T47D (cell line): ENCODE measurements at regions not wholly inside any gene's neighbourhood (a gene's known extent, or its start where the extent isn't known, plus 50 kb on each side); places are given as distances from the start of the nearest gene placed in this dataset.

Experiments
- DNase-seq, 2 experiments: peaks; one replicate each; pipeline versions ENCODE4 v3.0.0 to v3.0.0-alpha.2; 2011 to 2012; ENCODE audit warnings: low read depth in 1 of 2, low spot score in 1 of 2
- JUND ChIP-seq: IDR thresholded peaks from 2 replicates; pipeline ENCODE4 v1.6.1; 2012; ENCODE audit warnings: low read depth
- in situ Hi-C: cut with HindIII; loops from 2 replicates; pipeline ENCODE4 v1.10.0; 2016; ENCODE audit warnings: low sequenced_read_pairs, low pct_unique_long_range_greater_than_20kb

GRCh38 chr5:61910771-61911170 is 395.2 kb upstream of the KIF2A start:
- no peak for TF ChIP-seq JUND
- DNase-seq = no peak

DNA sequence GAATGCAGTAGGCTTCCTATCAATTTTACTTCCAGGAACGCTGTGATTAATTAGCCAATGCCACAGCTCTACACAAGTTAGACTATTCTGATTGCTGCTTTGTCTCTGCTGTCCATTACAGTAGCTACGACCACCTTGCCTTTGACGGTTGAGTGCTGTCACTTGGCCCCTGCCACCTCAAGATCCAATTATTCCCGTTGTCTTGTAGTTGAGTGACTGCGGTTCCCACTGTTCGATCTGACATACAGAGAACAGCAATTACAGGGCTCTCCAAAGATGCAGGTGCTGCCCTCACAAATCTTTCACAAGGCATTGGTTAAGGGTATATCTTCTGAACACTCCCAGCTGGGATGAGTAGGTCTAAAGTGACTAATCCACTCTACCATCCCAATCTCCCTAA is 393.4 kb upstream of the KIF2A start:
- no peak for DNase-seq
- TF ChIP-seq JUND = no peak
- in situ Hi-C loops = no loop called here

More at GRCh38 chr5:61910771-61911170, 395.2 kb upstream of the KIF2A start:
- in situ Hi-C loops = no loop called here

- in situ Hi-C loops = no loop called here
- no peak for DNase-seq
- no peak for TF ChIP-seq JUND
Measured at GRCh38 chr5:61915646-61916045, 390.4 kb upstream of the KIF2A start.

DNA sequence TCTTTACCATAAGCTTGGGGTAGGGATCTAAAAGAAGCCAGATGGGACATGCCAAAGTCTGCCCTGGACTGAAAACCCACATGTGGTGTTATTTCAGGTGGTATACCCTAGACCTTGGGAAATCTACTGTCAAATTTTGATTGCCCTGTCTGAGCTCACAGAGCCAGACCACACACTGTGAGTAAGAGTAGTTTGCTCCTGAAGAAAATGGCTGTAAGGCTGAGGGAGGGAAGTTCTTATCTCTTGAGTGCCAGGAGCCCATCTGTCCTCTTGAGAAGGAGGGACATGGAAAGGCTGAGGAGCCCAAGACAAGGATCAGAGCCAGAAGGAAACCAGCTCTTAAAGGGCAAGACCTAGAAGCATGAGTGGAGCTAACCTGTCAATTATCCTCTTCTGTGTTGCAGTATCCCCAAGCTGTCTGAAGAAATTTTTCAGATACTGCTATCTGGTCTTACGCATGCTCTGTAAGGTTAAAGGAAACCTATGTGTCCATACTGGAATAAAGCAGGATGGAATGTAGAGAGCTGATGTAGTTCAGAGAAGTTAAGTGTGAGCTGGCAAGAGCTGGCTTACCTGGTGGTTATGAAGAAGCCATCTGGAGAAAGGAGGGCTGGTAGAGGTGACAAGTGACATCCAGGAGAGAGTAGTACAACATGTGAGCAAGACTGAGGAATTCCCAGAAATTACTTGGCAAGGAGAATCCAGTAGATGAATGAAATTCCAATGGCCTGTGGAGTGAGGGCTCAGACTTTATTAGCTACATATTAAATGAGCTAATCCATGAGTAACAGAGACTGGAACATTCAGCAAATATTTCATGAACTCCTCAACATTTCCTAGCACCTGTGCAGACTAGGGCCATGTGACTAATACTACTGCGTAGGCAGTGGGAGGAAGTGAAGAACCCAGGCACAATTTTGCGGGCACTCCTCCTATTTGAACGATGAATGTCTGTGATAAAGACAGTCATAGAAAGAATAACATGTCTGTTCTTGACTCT is 389.1 kb upstream of the KIF2A start:
- in situ Hi-C loops = no loop called here
- no peak for TF ChIP-seq JUND
- DNase-seq = no peak

- no peak for TF ChIP-seq JUND
- DNase-seq = no peak
- in situ Hi-C loops = no loop called here
Measured at GRCh38 chr5:61918611-61919010, 387.4 kb upstream of the KIF2A start.

GRCh38 chr5:61919920-61920319 is 386.1 kb upstream of the KIF2A start:
- DNase-seq = peak in 1 of 2 experiments; percentile 38
- in situ Hi-C loops = no loop called here
- no peak for TF ChIP-seq JUND

- TF ChIP-seq JUND = no peak
- no peak for DNase-seq
- in situ Hi-C loops = no loop called here
Measured at GRCh38 chr5:61924251-61924650, 381.8 kb upstream of the KIF2A start.

- no peak for DNase-seq
- TF ChIP-seq JUND = no peak
- in situ Hi-C loops = no loop called here
Measured at GRCh38 chr5:61926911-61927310, 379.1 kb upstream of the KIF2A start.

- DNase-seq = no peak
- TF ChIP-seq JUND = no peak
- in situ Hi-C loops = no loop called here
Measured at GRCh38 chr5:61931236-61931635, 374.8 kb upstream of the KIF2A start.

- no peak for TF ChIP-seq JUND
- in situ Hi-C loops = no loop called here
- DNase-seq = peak; percentile 54 to 84
Measured at GRCh38 chr5:61933787-61934626, 372.0 kb upstream of the KIF2A start.

GRCh38 chr5:61941637-61942036 is 364.4 kb upstream of the KIF2A start:
- no peak for DNase-seq
- TF ChIP-seq JUND = no peak
- in situ Hi-C loops = no loop called here

DNA sequence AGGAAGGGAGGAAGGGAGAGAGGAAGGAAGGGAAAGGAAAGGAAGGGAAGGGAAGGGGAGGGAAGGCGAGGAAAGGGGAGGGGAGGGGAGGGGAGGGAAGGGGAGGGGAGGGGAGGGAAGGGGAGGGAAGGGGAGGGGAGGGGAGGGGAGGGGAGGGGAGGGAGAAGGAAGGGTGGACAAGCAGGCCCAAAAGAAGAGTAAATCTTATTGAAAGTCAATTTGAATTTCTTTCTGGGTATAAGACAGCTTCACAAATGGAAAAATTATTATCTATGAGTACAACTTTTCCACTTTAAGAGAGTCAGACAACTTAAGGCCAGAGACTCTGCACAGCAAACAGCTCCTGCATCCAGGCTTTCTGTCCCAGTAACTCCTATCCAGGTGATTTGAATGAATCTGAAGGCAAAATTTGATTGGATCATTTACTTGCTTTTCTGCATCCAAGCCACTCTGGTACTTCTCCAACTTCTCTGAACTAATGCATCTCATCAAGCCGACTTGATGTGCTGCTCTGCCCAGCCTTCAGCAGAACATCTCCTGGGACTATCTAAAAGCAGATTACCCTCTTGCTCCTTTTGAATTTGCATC is 363.4 kb upstream of the KIF2A start:
- in situ Hi-C loops = no loop called here
- no peak for DNase-seq
- TF ChIP-seq JUND = no peak
